Neural crest cell (in vitro differentiated cells): ENCODE measurements at regions not wholly inside any gene's neighbourhood (a gene's known extent, or its start where the extent isn't known, plus 50 kb on each side); places are given as distances from the start of the nearest gene placed in this dataset.
A peak's percentile ranks its signal among the peaks of the same experiment; 100 is the strongest.

Source experiments
- DNase-seq: peaks from one replicate; pipeline ENCODE4 v3.0.0; 2021; ENCODE audit warnings: low read depth, mixed read lengths, low spot score
- H3K27ac Mint-ChIP-seq: one replicate; pipeline ENCODE4 v1.8.0; 2021; ENCODE audit warnings: mild to moderate bottlenecking, mixed read lengths; ENCODE audit not compliant: unreplicated experiment
- H3K27me3 Mint-ChIP-seq: 2 replicates; pipeline ENCODE4 v1.8.0; 2021; ENCODE audit warnings: low read depth, mild to moderate bottlenecking, mixed read lengths
- H3K36me3 Mint-ChIP-seq: 2 replicates; pipeline ENCODE4 v1.8.0; 2021; ENCODE audit warnings: low read depth, mild to moderate bottlenecking, mixed read lengths
- H3K4me1 Mint-ChIP-seq: 2 replicates; pipeline ENCODE4 v1.8.0; 2021; ENCODE audit warnings: mixed read lengths
- H3K4me3 Mint-ChIP-seq: one replicate; pipeline ENCODE4 v1.8.0; 2021; ENCODE audit warnings: mild to moderate bottlenecking, mixed read lengths
- H3K9me3 Mint-ChIP-seq: 2 replicates; pipeline ENCODE4 v1.8.0; 2021; ENCODE audit warnings: mixed read lengths
- TF ChIP-seq, protein P1 (sequence below): fragments of 200-600 bp; sonication (generic); conservative IDR thresholded peaks from 2 replicates; pipeline ENCODE4 v1.5.0; 2021; ENCODE audit warnings: antibody characterized with exemption, mild to moderate bottlenecking

DNA sequence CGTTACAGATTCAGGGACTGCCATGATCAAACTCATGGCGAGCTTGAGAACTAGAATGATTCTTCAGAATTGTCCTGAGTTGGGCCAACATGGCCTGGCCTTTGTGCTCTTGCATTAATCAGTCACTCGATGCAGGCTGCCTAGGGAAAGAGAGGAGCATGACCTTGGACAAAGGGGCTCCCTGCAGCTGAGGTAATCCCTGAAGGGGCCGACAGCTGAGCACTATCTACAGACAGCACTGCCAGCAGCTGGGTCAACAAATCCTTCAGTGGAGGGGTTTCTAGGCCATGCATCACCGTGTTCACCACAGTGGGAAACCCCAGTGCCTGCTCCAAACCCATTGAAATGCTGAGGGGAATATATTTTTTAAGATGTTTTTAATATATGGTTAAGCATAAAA is 159.5 kb upstream of the POU2AF2 start:
- no peak overlapping the region for H3K27ac Mint-ChIP-seq

DNA sequence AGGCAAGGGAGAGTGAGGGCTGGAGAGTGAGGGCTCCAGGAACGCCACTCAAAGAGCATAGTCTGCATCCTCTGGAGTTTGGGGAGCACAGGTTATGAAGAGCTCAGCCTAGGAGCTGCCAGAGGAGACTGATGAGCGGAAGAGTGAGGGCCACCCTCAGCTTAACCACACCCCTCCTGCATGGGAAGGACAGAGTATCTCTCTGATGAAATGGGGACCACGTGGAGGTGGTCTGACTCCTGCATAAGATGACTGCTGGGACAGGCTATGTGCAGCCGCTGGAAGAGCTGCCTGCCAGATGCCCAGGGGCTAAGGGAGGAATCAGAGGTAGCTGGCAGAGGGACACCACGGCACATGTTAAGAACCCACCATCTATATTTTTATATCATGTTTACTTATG is 162.9 kb upstream of the POU2AF2 start:
- TF ChIP-seq, protein P1, sequence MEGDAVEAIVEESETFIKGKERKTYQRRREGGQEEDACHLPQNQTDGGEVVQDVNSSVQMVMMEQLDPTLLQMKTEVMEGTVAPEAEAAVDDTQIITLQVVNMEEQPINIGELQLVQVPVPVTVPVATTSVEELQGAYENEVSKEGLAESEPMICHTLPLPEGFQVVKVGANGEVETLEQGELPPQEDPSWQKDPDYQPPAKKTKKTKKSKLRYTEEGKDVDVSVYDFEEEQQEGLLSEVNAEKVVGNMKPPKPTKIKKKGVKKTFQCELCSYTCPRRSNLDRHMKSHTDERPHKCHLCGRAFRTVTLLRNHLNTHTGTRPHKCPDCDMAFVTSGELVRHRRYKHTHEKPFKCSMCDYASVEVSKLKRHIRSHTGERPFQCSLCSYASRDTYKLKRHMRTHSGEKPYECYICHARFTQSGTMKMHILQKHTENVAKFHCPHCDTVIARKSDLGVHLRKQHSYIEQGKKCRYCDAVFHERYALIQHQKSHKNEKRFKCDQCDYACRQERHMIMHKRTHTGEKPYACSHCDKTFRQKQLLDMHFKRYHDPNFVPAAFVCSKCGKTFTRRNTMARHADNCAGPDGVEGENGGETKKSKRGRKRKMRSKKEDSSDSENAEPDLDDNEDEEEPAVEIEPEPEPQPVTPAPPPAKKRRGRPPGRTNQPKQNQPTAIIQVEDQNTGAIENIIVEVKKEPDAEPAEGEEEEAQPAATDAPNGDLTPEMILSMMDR: no peak
- Mint-ChIP-seq H3K4me3 (no peak overlapping the region), H3K36me3 (no peaks in the 10 kb centered on the region), H3K4me1 (peaks cover 33% of the 10 kb centered on the region), H3K9me3 (peaks cover 2% of the 10 kb centered on the region), H3K27me3 (no peaks in the 10 kb centered on the region), H3K27ac (no peak overlapping the region)
- DNase-seq: no peak

More for the DNA sequence above, 159.5 kb upstream of the POU2AF2 start:
- Mint-ChIP-seq H3K36me3 (no peaks in the 10 kb centered on the region), H3K9me3 (peaks cover 2% of the 10 kb centered on the region), H3K4me1 (peaks cover 17% of the 10 kb centered on the region), H3K27me3 (no peaks in the 10 kb centered on the region), H3K4me3 (no peak overlapping the region)
- TF ChIP-seq, protein P1: no peak
- DNase-seq: no peak

- peak overlapping the region; percentile 87 for H3K27ac Mint-ChIP-seq
- TF ChIP-seq, protein P1: no peak
- DNase-seq: no peak
- no peaks in the 10 kb centered on the region for H3K27me3 Mint-ChIP-seq
- peaks cover 33% of the 10 kb centered on the region for H3K4me1 Mint-ChIP-seq
- no peaks in the 10 kb centered on the region for H3K36me3 Mint-ChIP-seq
- H3K9me3 Mint-ChIP-seq: no peaks in the 10 kb centered on the region
- no peak overlapping the region for H3K4me3 Mint-ChIP-seq
Measured at GRCh38 chr11:111081021-111081511, 164.5 kb upstream of the POU2AF2 start.

DNA sequence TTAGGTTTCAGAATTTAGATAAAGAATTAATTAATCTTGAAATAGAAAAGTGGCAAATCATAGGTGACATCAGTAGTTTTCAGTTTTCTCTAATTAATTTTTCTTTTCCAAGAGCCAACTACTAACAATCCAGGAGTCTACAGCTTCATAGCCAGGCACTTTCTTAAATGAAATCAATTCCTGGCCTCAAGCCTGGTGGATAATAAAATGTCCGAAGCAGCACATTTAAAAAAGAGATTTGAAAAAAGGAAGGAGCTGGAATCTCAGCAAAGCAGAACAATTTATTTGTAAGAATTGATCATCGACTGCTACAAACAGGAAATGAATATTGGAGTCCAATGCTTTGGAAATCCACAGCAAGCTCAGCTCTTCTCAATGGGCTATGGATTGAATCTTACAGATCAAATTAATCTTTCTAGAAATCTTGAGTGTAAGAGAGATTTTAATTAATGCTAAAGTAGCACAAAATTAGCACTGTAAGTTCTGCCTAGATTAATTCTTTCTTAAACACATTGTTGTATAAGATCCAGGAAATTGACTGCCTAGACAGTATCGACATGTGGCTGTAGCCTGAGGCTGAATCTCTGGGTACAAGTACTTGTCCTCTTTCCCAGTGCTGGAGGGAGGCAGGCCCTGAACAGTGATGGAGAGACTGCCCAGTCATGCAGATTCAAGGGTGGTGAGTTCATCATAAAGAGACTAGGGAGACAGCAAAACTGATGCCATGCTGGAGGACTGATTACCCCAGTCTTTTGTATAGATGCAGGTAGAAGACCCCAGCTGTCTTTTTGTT is 167.8 kb upstream of the POU2AF2 start:
- H3K4me3 Mint-ChIP-seq: no peak overlapping the region
- TF ChIP-seq, protein P1: no peak
- H3K27ac Mint-ChIP-seq: peak overlapping the region; percentile 9
- peaks cover 25% of the 10 kb centered on the region for H3K4me1 Mint-ChIP-seq
- no peaks in the 10 kb centered on the region for H3K36me3 Mint-ChIP-seq
- H3K27me3 Mint-ChIP-seq: no peaks in the 10 kb centered on the region
- H3K9me3 Mint-ChIP-seq: peaks cover 3% of the 10 kb centered on the region
- DNase-seq: no peak

DNA sequence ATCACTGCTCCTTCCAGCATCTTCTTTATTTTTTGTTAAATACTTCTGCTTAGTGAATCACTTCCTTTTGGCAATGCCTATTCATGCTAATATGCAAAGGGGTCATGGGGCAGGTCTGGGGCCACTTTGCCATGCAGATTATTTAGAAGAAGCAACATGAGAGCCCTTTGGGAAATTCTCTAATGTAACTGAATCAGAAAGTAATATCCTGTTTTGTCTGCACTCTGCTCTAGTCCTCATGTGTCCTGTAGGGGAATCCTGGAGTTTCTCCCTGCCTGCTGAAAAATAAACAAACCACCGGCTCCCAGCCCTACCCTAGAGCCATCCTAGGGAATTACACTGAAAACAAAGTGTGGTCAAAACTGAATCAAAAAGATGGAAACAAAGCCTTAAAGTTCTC is 176.5 kb upstream of the POU2AF2 start:
- Mint-ChIP-seq H3K4me3 (no peak overlapping the region), H3K4me1 (peaks cover 5% of the 10 kb centered on the region), H3K27me3 (no peaks in the 10 kb centered on the region), H3K36me3 (peaks cover 4% of the 10 kb centered on the region), H3K27ac (no peak overlapping the region), H3K9me3 (peaks cover 15% of the 10 kb centered on the region)
- DNase-seq: no peak
- TF ChIP-seq, protein P1: peak; percentile 31
